HepG2 (cell line): ENCODE measurements at regions not wholly inside any gene's neighbourhood (a gene's known extent, or its start where the extent isn't known, plus 50 kb on each side); places are given as distances from the start of the nearest gene placed in this dataset.

Experiments
- ATAC-seq: fragments of 200-7000 bp; cut with Tn5 transposase; 3 replicates; pipeline ENCODE4 v1.9.1; 2020; ENCODE audit warnings: mild to moderate bottlenecking, moderate library complexity
- BruUV-seq: library from RNA; stranded (reverse); fragments of 400-500 nt; replicated peaks from 2 replicates; lab custom pipeline; 2021; lab: Mats Ljungman, UMichigan
- CTCF ChIA-PET: fragments of 300-600 bp; formaldehyde crosslinking; extraction: SDS; loops from one replicate; lab custom pipeline; 2021; ENCODE audit warnings: low total read pairs, inconsistent platforms, low intra/inter-chr PET ratio; lab: Yijun Ruan, JAX
- POLR2A ChIA-PET: fragments of 350-600 bp; sonication (Branson Sonifier 250); formaldehyde crosslinking; loops from one replicate; lab custom pipeline; 2020; ENCODE audit warnings: antibody characterized with exemption, inconsistent platforms; lab: Yijun Ruan, JAX
- DNase-seq: peaks from one replicate; pipeline ENCODE4 v3.0.0-alpha.2; 2015; ENCODE audit warnings: low spot score
- FAIRE-seq: peaks from 3 replicates; lab custom pipeline; 2011; peaks lifted over from hg19 to GRCh38; lab: Jason Lieb, UNC
- H2AFZ ChIP-seq: one replicate; pipeline ENCODE4 v1.6.1; 2011; ENCODE audit warnings: low read length, inconsistent platforms
- H3K27ac ChIP-seq: fragments of 300-600 bp; 3 replicates; pipeline ENCODE4 v1.8.0; 2011; ENCODE audit warnings: mixed run types, mild to moderate bottlenecking, mixed read lengths, low read length, inconsistent platforms; ENCODE audit not compliant: insufficient read depth; ENCODE audit errors: extremely low read length
- H3K27me3 ChIP-seq, 2 experiments: fragments of 200-600 bp in 1 of 2; 2 replicates in 1 of 2; 3 replicates in 1 of 2; pipeline versions ENCODE4 v1.6.0 to v1.8.0; 2011; ENCODE audit warnings: low read length in 2 of 2, mild to moderate bottlenecking in 2 of 2, moderate library complexity in 2 of 2, inconsistent platforms in 1 of 2; ENCODE audit not compliant: insufficient read depth in 2 of 2, control insufficient read depth in 1 of 2
- H3K36me3 ChIP-seq, 2 experiments: fragments of 200-600 bp in 1 of 2; replicated peaks in 1 of 2; 2 replicates in 1 of 2; 3 replicates in 1 of 2; pipeline versions ENCODE4 v1.5.1 to v1.8.0; 2011; ENCODE audit warnings: low read length in 2 of 2, inconsistent platforms in 1 of 2; ENCODE audit not compliant: insufficient read depth in 2 of 2, control insufficient read depth in 1 of 2
- H3K4me1 ChIP-seq: 2 replicates; pipeline ENCODE4 v1.5.1; 2012; ENCODE audit warnings: low read length, inconsistent platforms; ENCODE audit not compliant: insufficient read depth
- H3K4me2 ChIP-seq: 2 replicates; pipeline ENCODE4 v1.6.0; 2011; ENCODE audit warnings: low read depth, low read length, inconsistent platforms
- H3K4me3 ChIP-seq, 3 experiments: fragments of 200-600 bp in 1 of 3; sonication (generic), shearing (Covaris generic) in 1 of 3; replicated peaks in 1 of 3; 2 replicates each; pipeline ENCODE4 v1.5.1; 2011 to 2016; ENCODE audit warnings: low read length in 3 of 3, inconsistent platforms in 2 of 3, low read depth in 2 of 3, mild to moderate bottlenecking in 2 of 3, control low read depth in 1 of 3, mixed read lengths in 1 of 3; ENCODE audit not compliant: insufficient read depth in 1 of 3
- H3K79me2 ChIP-seq: one replicate; pipeline ENCODE4 v1.6.1; 2011; ENCODE audit warnings: low read length, inconsistent platforms; ENCODE audit not compliant: insufficient read depth
- H3K9ac ChIP-seq: 2 replicates; pipeline ENCODE4 v1.6.0; 2011; ENCODE audit warnings: mild to moderate bottlenecking, low read depth, low read length, inconsistent platforms; ENCODE audit not compliant: insufficient read depth
- H3K9me3 ChIP-seq: 2 replicates; pipeline ENCODE4 v1.5.1; 2012; ENCODE audit warnings: mild to moderate bottlenecking, low read length
- H4K20me1 ChIP-seq: 2 replicates; pipeline ENCODE4 v1.6.0; 2011; ENCODE audit warnings: inconsistent platforms, mild to moderate bottlenecking, low read length, moderate library complexity; ENCODE audit not compliant: insufficient read depth
- CTCF ChIP-seq: sonication (generic); formaldehyde crosslinking; IDR thresholded peaks from 2 replicates; pipeline ENCODE4 v1.5.0; 2020; ENCODE audit warnings: mild to moderate bottlenecking, missing genetic modification reagents, moderate library complexity
- RAD21 ChIP-seq: fragments of 450-650 bp; formaldehyde crosslinking; IDR thresholded peaks from 2 replicates; pipeline ENCODE4 v1.5.0; 2020; ENCODE audit warnings: mild to moderate bottlenecking
- SMC3 ChIP-seq: IDR thresholded peaks from 2 replicates; pipeline ENCODE4 v1.6.1; 2011; ENCODE audit warnings: low read length, improper control_type of control experiment
- STAG1 ChIP-seq: sonication (generic); formaldehyde crosslinking; IDR thresholded peaks from 2 replicates; pipeline ENCODE4 v1.4.0; 2020; ENCODE audit warnings: missing genetic modification reagents
- ZBTB25 ChIP-seq: IDR thresholded peaks from 2 replicates; pipeline ENCODE4 v1.6.1; 2018; ENCODE audit warnings: missing genetic modification reagents
- ZFX ChIP-seq: sonication (generic); formaldehyde crosslinking; IDR thresholded peaks from 2 replicates; pipeline ENCODE4 v1.4.0; 2020; ENCODE audit warnings: mild to moderate bottlenecking, low read depth, missing genetic modification reagents, moderate library complexity
- WGBS: methylation state at CpG from one replicate; pipeline ENCODE4 v1.1.6; 2017; ENCODE audit warnings: low lambda C conversion rate; 5-methylcytosine and 5-hydroxymethylcytosine counted together
- in situ Hi-C: cut with HindIII; loops from 2 replicates; pipeline ENCODE4 v1.10.0; 2017; ENCODE audit warnings: low pct_unique_long_range_greater_than_20kb; ENCODE audit not compliant: extremely low pct_ligation_motif_present
- intact Hi-C: fragments of 100-400 bp; cut with micrococcal nuclease; formaldehyde crosslinking; loops from one replicate; pipeline ENCODE4 v1.10.0; 2022; ENCODE audit not compliant: unreplicated experiment

- BruUV-seq = no TSS peak
- peak; percentile 35 for DNase-seq
- Histone ChIP-seq H4K20me1 (no peaks in the 10 kb centered on the region), H3K36me3 (no peaks in the 10 kb centered on the region), H3K27me3 (no peaks in the 10 kb centered on the region), H3K79me2 (no peaks in the 10 kb centered on the region), H3K4me1 (no peaks in the 10 kb centered on the region), H3K9me3 (no peaks in the 10 kb centered on the region), H3K9ac (no peak overlapping the region), H3K27ac (no peak overlapping the region), H2AFZ (no peak overlapping the region), H3K4me3 (no peak overlapping the region), H3K4me2 (no peak overlapping the region)
- WGBS = 1% methylated on average over 6 of the region's 7 CpGs
- intact Hi-C loops (loop anchor here (1.0 to 5.0 kb wide), 2 partner anchors 208 to 547 kb away; no protein-coding TSS in a partner anchor), in situ Hi-C loops (loop anchor here (5.0 kb wide), 1 partner anchor 207 kb away; the partner anchor contains the start of gene EGR2)
- FAIRE-seq = peak; percentile 51
- POLR2A ChIA-PET = no interaction called here
- CTCF ChIA-PET = interaction anchor here (1.2 to 1.6 kb wide), 2 partner anchors 207 to 473 kb away, joined by 3 to 11 read pairs; no protein-coding TSS in a partner anchor
- peak; percentile 95 for ATAC-seq
- peak; percentile 75 for TF ChIP-seq SMC3
- 0 out of 2 replicates have a peak, but pooled peaks have one; percentile 22 for TF ChIP-seq ZFX (CRISPR knock-in tag)
- TF ChIP-seq RAD21 = peak; percentile 80
- TF ChIP-seq ZBTB25 = no peak
- TF ChIP-seq STAG1 (CRISPR knock-in tag) = peak; percentile 89
- TF ChIP-seq CTCF (CRISPR knock-in tag) = peak; percentile 88
Observed at GRCh38 chr10:62610649-62611229, 193.8 kb upstream of the ADO start.
